NCI-H146 (cell line): ENCODE measurements at regions not wholly inside any gene's neighbourhood (a gene's known extent, or its start where the extent isn't known, plus 50 kb on each side); places are given as distances from the start of the nearest gene placed in this dataset.
A peak's percentile ranks its signal among the peaks of the same experiment; 100 is the strongest.
"Not testable (repeated sequence)": the region's sequence is repeated elsewhere in the genome, so short reads cannot be mapped to it uniquely, and the experiment has no call there.

Experiments used
- DNase-seq: peaks from one replicate; lab custom pipeline; 2025; lab: John Stamatoyannopoulos, UW

GRCh38 chr13:63344711-63345110 is 1929.1 kb upstream of the PCDH20 start:
- DNase-seq = no peak

- no peak for DNase-seq
Observed at GRCh38 chr13:63337921-63338320, 1922.3 kb upstream of the PCDH20 start.

- DNase-seq = no peak
Observed at GRCh38 chr13:63337041-63337440, 1921.4 kb upstream of the PCDH20 start.

- DNase-seq = no peak
Observed at GRCh38 chr13:63336549-63336948, 1920.9 kb upstream of the PCDH20 start.

GRCh38 chr13:63327584-63327983 is 1911.9 kb upstream of the PCDH20 start:
- DNase-seq = no peak

- no peak for DNase-seq
Observed at GRCh38 chr13:63323441-63323840, 1907.8 kb upstream of the PCDH20 start.

- DNase-seq = no peak
Observed at GRCh38 chr13:63311587-63311986, 1895.9 kb upstream of the PCDH20 start.

- DNase-seq = no peak
Observed at GRCh38 chr13:63308549-63309165, 1893.0 kb upstream of the PCDH20 start.

GRCh38 chr13:63307228-63307627 is 1891.6 kb upstream of the PCDH20 start:
- DNase-seq = peak; percentile 86

GRCh38 chr13:63305641-63306133 is 1890.0 kb upstream of the PCDH20 start:
- DNase-seq = peak; percentile 77

GRCh38 chr13:63304497-63304896 is 1888.8 kb upstream of the PCDH20 start:
- peak; percentile 14 for DNase-seq

GRCh38 chr13:63299866-63300394 is 1884.3 kb upstream of the PCDH20 start:
- no peak for DNase-seq

GRCh38 chr13:63297163-63297562 is 1881.5 kb upstream of the PCDH20 start:
- DNase-seq = no peak

GRCh38 chr13:63291701-63292100 is 1876.1 kb upstream of the PCDH20 start:
- DNase-seq = no peak

- no peak for DNase-seq
Observed at GRCh38 chr13:63288576-63288975, 1872.9 kb upstream of the PCDH20 start.

- DNase-seq = no peak
Observed at GRCh38 chr13:63287926-63288325, 1872.3 kb upstream of the PCDH20 start.

- no peak for DNase-seq
Observed at GRCh38 chr13:63285426-63285825, 1869.8 kb upstream of the PCDH20 start.

- no peak for DNase-seq
Observed at GRCh38 chr13:63279136-63279535, 1863.5 kb upstream of the PCDH20 start.

- no peak for DNase-seq
Observed at GRCh38 chr13:63274772-63275171, 1859.1 kb upstream of the PCDH20 start.

GRCh38 chr13:63249411-63250187 is 1834.0 kb upstream of the PCDH20 start:
- no peak for DNase-seq

GRCh38 chr13:63236667-63237396 is 1821.2 kb upstream of the PCDH20 start:
- not testable (repeated sequence) for DNase-seq

GRCh38 chr13:63218596-63218995 is 1802.9 kb upstream of the PCDH20 start:
- DNase-seq = not testable (repeated sequence)
